Esophagus squamous epithelium (tissue), 5 donors: ENCODE measurements at regions not wholly inside any gene's neighbourhood (a gene's known extent, or its start where the extent isn't known, plus 50 kb on each side); places are given as distances from the start of the nearest gene placed in this dataset.

Experiments used
- DNase-seq: peaks from one replicate; lab custom pipeline; 2025; lab: John Stamatoyannopoulos, UW
- H3K27ac ChIP-seq, 4 donors: fragments of 200-600 bp; sonication (generic); one replicate each; pipeline ENCODE4 v1.5.1; 2016 to 2019; ENCODE audit warnings: mild to moderate bottlenecking in 1 of 4
- H3K27me3 ChIP-seq, 4 donors: fragments of 200-600 bp; sonication (generic); 1 replicate in 3 of 4; 2 replicates in 1 of 4; pipeline versions ENCODE4 v1.5.1 to v1.6.0; 2017 to 2021; ENCODE audit warnings: antibody characterized with exemption in 1 of 4
- H3K36me3 ChIP-seq, 3 donors: fragments of 200-600 bp; sonication (generic); one replicate each; pipeline ENCODE4 v1.5.1; 2016 to 2019
- H3K4me1 ChIP-seq, 3 donors: fragments of 200-600 bp; sonication (generic); one replicate each; pipeline ENCODE4 v1.5.1; 2017 to 2019
- H3K4me3 ChIP-seq, 4 donors: fragments of 200-600 bp; sonication (generic); 1 replicate in 3 of 4; 2 replicates in 1 of 4; pipeline ENCODE4 v1.5.1; 2016 to 2019; ENCODE audit warnings: mild to moderate bottlenecking in 2 of 4, moderate library complexity in 1 of 4
- H3K9me3 ChIP-seq, 3 donors: fragments of 200-600 bp; sonication (generic); one replicate each; pipeline ENCODE4 v1.5.1; 2016 to 2019
- CTCF ChIP-seq, 6 experiments: fragments of 450-650 bp in 4 of 6; fragments of 200-600 bp in 2 of 6; sonication (generic) in 2 of 6; IDR thresholded peaks; one replicate each; pipeline ENCODE4 v1.5.1; 2016 to 2019; ENCODE audit warnings: antibody characterized with exemption in 6 of 6, mild to moderate bottlenecking in 4 of 6, moderate library complexity in 4 of 6
- POLR2A ChIP-seq, 4 donors: fragments of 450-650 bp; IDR thresholded peaks; one replicate each; pipeline ENCODE4 v1.6.1; 2017; ENCODE audit warnings: antibody characterized with exemption in 4 of 4, mild to moderate bottlenecking in 4 of 4, moderate library complexity in 3 of 4
- WGBS, 2 donors: methylation state at CpG; one replicate each; pipeline ENCODE4 v1.1.5; 2018; 5-methylcytosine and 5-hydroxymethylcytosine counted together
- intact Hi-C: fragments of 100-400 bp; cut with DNase I; formaldehyde crosslinking; loops from one replicate; pipeline ENCODE4 v1.15.0; 2022
- donor health status: DM: yes; HTN: yes; CAD: no.

- Histone ChIP-seq H3K27me3 (no peaks in the 10 kb centered on the region), H3K4me1 (no peaks in the 10 kb centered on the region), H3K4me3 (no peak overlapping the region), H3K9me3 (no peaks in the 10 kb centered on the region), H3K27ac (no peak overlapping the region), H3K36me3 (no peaks in the 10 kb centered on the region)
- no peak for DNase-seq
- intact Hi-C loops: no loop called here
- TF ChIP-seq CTCF (IDR thresholded peaks at IDR 0.05) (no peak), POLR2A (IDR thresholded peaks at IDR 0.05) (no peak)
- WGBS, 2 donors: 18% methylated on average over 1 of the region's 1 CpG
Observed at GRCh38 chr18:73777356-73778031, 370.1 kb downstream of the FBXO15 start.

GRCh38 chr18:73774811-73775509 lies 372.7 kb downstream of the FBXO15 start:
- Histone ChIP-seq H3K27me3 (no peaks in the 10 kb centered on the region), H3K4me3 (no peak overlapping the region), H3K4me1 (no peaks in the 10 kb centered on the region), H3K9me3 (no peaks in the 10 kb centered on the region), H3K27ac (no peak overlapping the region), H3K36me3 (no peaks in the 10 kb centered on the region)
- intact Hi-C loops: no loop called here
- DNase-seq: no peak
- TF ChIP-seq POLR2A (IDR thresholded peaks at IDR 0.05) (no peak), CTCF (IDR thresholded peaks at IDR 0.05) (no peak)
- 83% methylated on average over 17 of the region's 17 CpGs for whole genome bisulfite sequencing, 2 donors

GRCh38 chr18:73768043-73768442 lies 379.6 kb downstream of the FBXO15 start:
- 46 to 48% methylated on average over 5 to 6 of the region's 6 CpGs for WGBS, 2 donors
- Histone ChIP-seq H3K4me1 (no peaks in the 10 kb centered on the region), H3K4me3 (no peak overlapping the region), H3K36me3 (no peaks in the 10 kb centered on the region), H3K9me3 (no peaks in the 10 kb centered on the region), H3K27ac (no peak overlapping the region), H3K27me3 (no peaks in the 10 kb centered on the region)
- no peak for TF ChIP-seq CTCF (IDR thresholded peaks at IDR 0.05)
- DNase-seq: no peak
- intact Hi-C loops: no loop called here

GRCh38 chr18:73766910-73767515 lies 380.6 kb downstream of the FBXO15 start:
- H3K27ac ChIP-seq: no peak overlapping the region

More at GRCh38 chr18:73766910-73767515, 380.6 kb downstream of the FBXO15 start:
- intact Hi-C loops: no loop called here
- no peak for TF ChIP-seq POLR2A (IDR thresholded peaks at IDR 0.05)
- no peak for TF ChIP-seq CTCF (IDR thresholded peaks at IDR 0.05)
- H3K4me3 ChIP-seq: no peak overlapping the region
- no peaks in the 10 kb centered on the region for H3K27me3 ChIP-seq
- H3K4me1 ChIP-seq: no peaks in the 10 kb centered on the region
- no peak for DNase-seq
- WGBS, 2 donors: 38 to 45% methylated on average over 8 of the region's 8 CpGs
- no peaks in the 10 kb centered on the region for H3K36me3 ChIP-seq
- H3K9me3 ChIP-seq: no peaks in the 10 kb centered on the region
